Liver (tissue), 7 donors: ENCODE measurements at regions not wholly inside any gene's neighbourhood (a gene's known extent, or its start where the extent isn't known, plus 50 kb on each side); places are given as distances from the start of the nearest gene placed in this dataset.
A peak's percentile ranks its signal among the peaks of the same experiment; 100 is the strongest.

Experiments used
- DNase-seq: peaks from one replicate; pipeline ENCODE4 v3.0.0-alpha.2; 2017; ENCODE audit warnings: low spot score
- H3K27ac ChIP-seq, 2 donors: one replicate each; pipeline ENCODE4 v1.7.0; 2013; ENCODE audit warnings: inconsistent platforms in 2 of 2, low read length in 2 of 2, control low read depth in 1 of 2, low read depth in 1 of 2, mild to moderate bottlenecking in 1 of 2
- H3K27me3 ChIP-seq, 4 donors: one replicate each; pipeline versions ENCODE4 v1.6.1 to v1.7.0; 2013; ENCODE audit warnings: low read length in 3 of 4, inconsistent platforms in 1 of 4, mild to moderate bottlenecking in 1 of 4, moderate library complexity in 1 of 4; ENCODE audit not compliant: control insufficient read depth in 4 of 4, insufficient read depth in 4 of 4
- H3K36me3 ChIP-seq, 4 donors: one replicate each; pipeline versions ENCODE4 v1.6.1 to v1.7.0; 2013; ENCODE audit warnings: low read length in 3 of 4, mild to moderate bottlenecking in 3 of 4, low read depth in 1 of 4, moderate library complexity in 1 of 4; ENCODE audit not compliant: control insufficient read depth in 4 of 4, insufficient read depth in 3 of 4
- H3K4me1 ChIP-seq, 4 donors: one replicate each; pipeline versions ENCODE4 v1.6.1 to v1.7.0; 2013; ENCODE audit warnings: low read length in 3 of 4, mild to moderate bottlenecking in 3 of 4, moderate library complexity in 1 of 4; ENCODE audit not compliant: control insufficient read depth in 4 of 4, insufficient read depth in 4 of 4
- H3K4me3 ChIP-seq, 3 donors: one replicate each; pipeline versions ENCODE4 v1.6.1 to v1.7.0; 2013; ENCODE audit warnings: low read length in 3 of 3, control low read depth in 1 of 3, low read depth in 1 of 3, mild to moderate bottlenecking in 1 of 3
- H3K9ac ChIP-seq, 2 donors: one replicate each; pipeline ENCODE4 v1.7.0; 2013; ENCODE audit warnings: low read length in 2 of 2, mild to moderate bottlenecking in 2 of 2, moderate library complexity in 2 of 2, control low read depth in 1 of 2, low read depth in 1 of 2
- H3K9me3 ChIP-seq, 4 donors: one replicate each; pipeline versions ENCODE4 v1.6.1 to v1.7.0; 2013; ENCODE audit warnings: low read length in 3 of 4; ENCODE audit not compliant: control insufficient read depth in 4 of 4
- ATF3 ChIP-seq: IDR thresholded peaks from 2 replicates; pipeline ENCODE4 v1.6.1; 2016; ENCODE audit warnings: antibody characterized with exemption
- FOXA1 ChIP-seq: IDR thresholded peaks from 2 replicates; pipeline ENCODE4 v1.6.1; 2016; ENCODE audit warnings: antibody characterized with exemption
- FOXA2 ChIP-seq: IDR thresholded peaks from 2 replicates; pipeline ENCODE4 v1.6.1; 2016; ENCODE audit warnings: antibody characterized with exemption
- GABPA ChIP-seq, 2 donors: IDR thresholded peaks in 1 of 2; conservative IDR thresholded peaks in 1 of 2; 2 replicates each; pipeline ENCODE4 v1.6.1; 2016; ENCODE audit warnings: antibody characterized with exemption in 2 of 2, mild to moderate bottlenecking in 1 of 2, moderate library complexity in 1 of 2
- HNF4A ChIP-seq, 2 donors: conservative IDR thresholded peaks; 2 replicates each; pipeline ENCODE4 v1.6.1; 2016; ENCODE audit warnings: antibody characterized with exemption in 2 of 2, mild to moderate bottlenecking in 2 of 2
- JUND ChIP-seq, 2 donors: IDR thresholded peaks; 2 replicates each; pipeline ENCODE4 v1.6.1; 2016; ENCODE audit warnings: antibody characterized with exemption in 2 of 2
- NR2F2 ChIP-seq: IDR thresholded peaks from 2 replicates; pipeline ENCODE4 v1.6.1; 2016; ENCODE audit warnings: antibody characterized with exemption
- REST ChIP-seq: IDR thresholded peaks from 2 replicates; pipeline ENCODE4 v1.6.1; 2016; ENCODE audit warnings: antibody characterized with exemption, mild to moderate bottlenecking
- SP1 ChIP-seq: IDR thresholded peaks from 2 replicates; pipeline ENCODE4 v1.6.1; 2018; ENCODE audit warnings: antibody characterized with exemption, mild to moderate bottlenecking
- WGBS: extraction: QIAGEN DNeasy Blood & Tissue Kit; methylation state at CpG from one replicate; pipeline ENCODE4 v1.1.7; 2013; 5-methylcytosine and 5-hydroxymethylcytosine counted together
- TF ChIP-seq, protein P1 (sequence below): IDR thresholded peaks from 2 replicates; pipeline ENCODE4 v1.6.1; 2016; ENCODE audit warnings: antibody characterized with exemption
- donor health status: healthy.
- donor health status: healthy.
- donor health status: healthy.
- donor health status: healthy.

DNA sequence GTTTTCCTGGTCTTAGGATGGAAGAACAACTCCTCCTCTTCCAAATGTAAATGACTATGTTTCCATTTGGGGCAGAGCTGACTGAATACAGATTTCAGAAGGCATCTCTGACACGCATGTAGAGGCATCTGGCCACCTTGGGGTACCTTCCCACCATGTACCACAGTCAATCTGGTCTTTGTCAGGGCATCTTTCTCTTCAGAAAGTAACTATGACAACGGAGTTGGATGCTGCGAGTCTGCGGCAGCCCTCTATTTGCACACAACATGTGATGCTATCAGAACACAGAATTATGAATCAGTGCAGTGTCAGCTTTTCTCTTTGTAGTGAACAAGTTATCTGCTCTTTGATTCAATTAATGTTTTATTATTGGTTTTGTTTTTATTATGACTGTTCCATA lies 94.7 kb downstream of the TSEN15 start (continued):
- no peak for TF ChIP-seq REST

DNA sequence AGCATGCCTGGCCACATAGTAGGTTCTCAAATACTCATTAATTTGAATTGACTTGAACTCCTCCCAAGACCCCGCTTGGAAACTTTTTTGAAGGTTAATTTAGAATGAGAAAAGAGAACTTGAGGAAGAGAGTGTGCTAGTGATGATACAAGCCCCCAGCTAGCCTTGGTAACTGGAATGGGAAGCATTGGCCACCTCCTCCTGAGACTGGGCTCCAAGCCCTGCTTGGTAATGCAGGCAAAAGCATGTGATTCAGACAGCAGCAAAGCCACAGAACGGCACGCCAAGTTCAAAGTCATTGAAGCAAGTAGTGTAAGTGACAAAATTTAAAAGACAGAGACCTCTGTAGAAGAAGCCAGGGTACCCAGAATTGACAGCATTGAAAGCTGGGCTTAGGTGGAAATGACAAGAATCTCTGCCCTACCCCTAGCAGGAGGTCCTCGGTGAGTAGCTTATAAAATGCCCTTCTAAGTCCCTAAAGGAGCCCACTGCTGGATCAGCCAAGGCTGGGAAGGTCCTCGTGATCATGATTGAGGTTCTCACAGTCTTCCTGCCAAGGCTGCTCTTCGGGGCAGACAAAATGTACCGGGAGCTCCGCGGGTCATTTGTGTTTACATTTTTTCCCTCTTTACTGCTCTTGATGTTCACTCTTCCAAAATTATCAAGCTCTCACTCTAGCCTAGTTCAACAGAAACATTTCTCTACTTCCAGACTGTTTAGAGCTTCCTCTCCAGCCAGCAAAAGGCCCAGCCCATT lies 99.4 kb downstream of the TSEN15 start:
- DNase-seq, result no peak
- Histone ChIP-seq H3K4me3 (no peak overlapping the region), H3K9me3 (no peaks in the 10 kb centered on the region), H3K27me3 (no peaks in the 10 kb centered on the region), H3K9ac (no peak overlapping the region), H3K4me1 (no peaks in the 10 kb centered on the region), H3K36me3 (no peaks in the 10 kb centered on the region), H3K27ac (peak overlapping the region in 1 of 2 donors; percentile 12)
- WGBS, result 81% methylated on average over 9 of the region's 9 CpGs
- TF ChIP-seq JUND (IDR thresholded peaks at IDR 0.05), result no peak
- peak; percentile 24 for TF ChIP-seq SP1
- no peak for TF ChIP-seq HNF4A (conservative IDR thresholded peaks at IDR 0.05)
- TF ChIP-seq, protein P1, sequence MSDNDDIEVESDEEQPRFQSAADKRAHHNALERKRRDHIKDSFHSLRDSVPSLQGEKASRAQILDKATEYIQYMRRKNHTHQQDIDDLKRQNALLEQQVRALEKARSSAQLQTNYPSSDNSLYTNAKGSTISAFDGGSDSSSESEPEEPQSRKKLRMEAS, result no peak
- TF ChIP-seq NR2F2, result peak; percentile 78

DNA sequence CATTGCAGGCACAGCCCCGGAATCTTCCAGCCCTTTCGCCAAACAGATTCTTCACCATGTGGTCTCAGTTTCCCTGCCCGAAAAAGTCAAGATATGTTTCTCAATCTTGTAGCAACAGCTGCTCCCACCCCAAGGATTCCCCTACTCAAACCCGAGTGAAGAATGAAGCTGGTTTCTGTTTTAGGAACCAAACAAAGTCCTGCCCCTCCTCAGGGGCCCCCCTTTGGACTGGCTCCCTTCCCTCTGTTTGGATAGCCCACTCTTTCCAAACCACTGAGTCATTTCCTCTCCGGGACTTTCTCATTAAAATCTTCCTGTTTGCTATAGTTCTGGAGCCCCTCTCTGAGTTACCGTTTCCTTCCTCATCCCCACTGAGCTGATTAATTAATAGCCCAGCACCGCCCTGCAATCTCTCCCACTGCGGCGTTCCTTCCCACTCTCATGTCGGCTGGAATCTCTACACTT lies 100.9 kb downstream of the TSEN15 start:
- TF ChIP-seq FOXA1, result no peak
- no peak for TF ChIP-seq ATF3
- TF ChIP-seq, protein P1, result no peak
- no peak for TF ChIP-seq REST
- TF ChIP-seq FOXA2, result no peak
- TF ChIP-seq JUND (IDR thresholded peaks at IDR 0.05), result peak in 1 of 2 donors; percentile 44
- no peak for TF ChIP-seq GABPA (IDR thresholded peaks at IDR 0.05 in 1 of 2, conservative IDR thresholded peaks at IDR 0.05 in 1 of 2)
- H3K27ac ChIP-seq, result peak overlapping the region; percentile 26 to 79
- H3K27me3 ChIP-seq, result no peaks in the 10 kb centered on the region
- H3K9me3 ChIP-seq, result no peaks in the 10 kb centered on the region
- peak overlapping the region in 1 of 2 donors; percentile 6 for H3K9ac ChIP-seq
- WGBS, result 36% methylated on average over 10 of the region's 10 CpGs
- no peaks in the 10 kb centered on the region for H3K4me1 ChIP-seq
- peak overlapping the region in 2 of 3 donors; percentile 1 to 40 for H3K4me3 ChIP-seq
- DNase-seq, result no peak
- no peaks in the 10 kb centered on the region for H3K36me3 ChIP-seq
